K562 (cell line): ENCODE measurements at regions not wholly inside any gene's neighbourhood (a gene's known extent, or its start where the extent isn't known, plus 50 kb on each side); places are given as distances from the start of the nearest gene placed in this dataset.

ENCODE experiments used
- ATAC-seq: fragments of 200-7000 bp; cut with Tn5 transposase; 3 replicates; pipeline ENCODE4 v1.9.1; 2020; ENCODE audit warnings: moderate library complexity
- BruUV-seq: library from RNA; stranded (reverse); fragments of 400-500 nt; replicated peaks from 2 replicates; lab custom pipeline; 2021; lab: Mats Ljungman, UMichigan
- CTCF ChIA-PET: fragments of 300-600 bp; formaldehyde crosslinking; extraction: SDS; loops from one replicate; lab custom pipeline; 2021; ENCODE audit warnings: low intra/inter-chr PET ratio; lab: Yijun Ruan, JAX
- POLR2A ChIA-PET: fragments of 300-600, 350-650 bp; sonication (Branson Sonifier 250); formaldehyde crosslinking; extraction: SDS; loops from one replicate; lab custom pipeline; 2021; ENCODE audit warnings: antibody characterized with exemption, inconsistent platforms; lab: Yijun Ruan, JAX
- DNase-seq, 4 experiments: peaks; one replicate each; pipeline versions ENCODE4 v3.0.0 to v3.0.0-alpha.2; 2011 to 2018; ENCODE audit warnings: low spot score in 3 of 4, mixed read lengths in 3 of 4; ENCODE audit errors: extremely low read depth in 1 of 4
- FAIRE-seq: peaks from 2 replicates; lab custom pipeline; 2011; peaks lifted over from hg19 to GRCh38; lab: Jason Lieb, UNC
- H2AFZ ChIP-seq: 2 replicates; pipeline ENCODE4 v1.6.0; 2011; ENCODE audit warnings: low read depth, low read length, control low read depth, inconsistent platforms
- H3K27ac ChIP-seq: fragments of 200-600 bp; 3 replicates; pipeline ENCODE4 v1.8.0; 2011; ENCODE audit warnings: low read depth, mild to moderate bottlenecking, control low read depth, inconsistent platforms, low read length, moderate library complexity, mixed read lengths; ENCODE audit errors: extremely low read depth
- H3K27me3 ChIP-seq, 2 experiments: fragments of 300-600 bp in 1 of 2; 2 replicates in 1 of 2; 3 replicates in 1 of 2; pipeline versions ENCODE4 v1.6.0 to v1.8.0; 2011; ENCODE audit warnings: inconsistent platforms in 2 of 2, low read length in 2 of 2, mild to moderate bottlenecking in 1 of 2, mixed read lengths in 1 of 2, moderate library complexity in 1 of 2; ENCODE audit not compliant: control insufficient read depth in 2 of 2, insufficient read depth in 2 of 2
- H3K36me3 ChIP-seq: fragments of 300-600 bp; 3 replicates; pipeline ENCODE4 v1.8.0; 2011; ENCODE audit warnings: mild to moderate bottlenecking, low read length, inconsistent platforms; ENCODE audit not compliant: control insufficient read depth, insufficient read depth
- H3K4me1 ChIP-seq, 2 experiments: fragments of 200-600 bp in 1 of 2; replicated peaks in 1 of 2; 2 replicates in 1 of 2; 3 replicates in 1 of 2; pipeline versions ENCODE4 v1.5.1 to v1.8.0; 2011; ENCODE audit warnings: inconsistent platforms in 2 of 2, low read length in 2 of 2, mild to moderate bottlenecking in 1 of 2, mixed read lengths in 1 of 2, moderate library complexity in 1 of 2; ENCODE audit not compliant: control insufficient read depth in 2 of 2, insufficient read depth in 2 of 2
- H3K4me2 ChIP-seq: 2 replicates; pipeline ENCODE4 v1.6.1; 2011; ENCODE audit warnings: low read length, control low read depth, inconsistent platforms, mixed read lengths; ENCODE audit not compliant: insufficient read depth
- H3K4me3 ChIP-seq: fragments of 200-600 bp; sonication (generic), shearing (Covaris generic); 2 replicates; pipeline ENCODE4 v1.5.1; 2016; ENCODE audit warnings: control low read depth, inconsistent platforms
- H3K79me2 ChIP-seq: fragments of 200-600 bp; 3 replicates; pipeline ENCODE4 v1.8.0; 2011; ENCODE audit warnings: low read length, inconsistent platforms; ENCODE audit not compliant: control insufficient read depth, insufficient read depth
- H3K9ac ChIP-seq, 2 experiments: 2 replicates each; pipeline versions ENCODE4 v1.6.0 to v1.6.1; 2011; ENCODE audit warnings: low read depth in 2 of 2, low read length in 2 of 2, control low read depth in 1 of 2, inconsistent platforms in 1 of 2, mild to moderate bottlenecking in 1 of 2, mixed read lengths in 1 of 2; ENCODE audit not compliant: insufficient read depth in 1 of 2
- H3K9me1 ChIP-seq: one replicate; pipeline ENCODE4 v1.6.0; 2011; ENCODE audit warnings: inconsistent platforms, mild to moderate bottlenecking, low read length, moderate library complexity; ENCODE audit not compliant: control insufficient read depth, insufficient read depth
- H3K9me3 ChIP-seq: replicated peaks from 2 replicates; pipeline ENCODE4 v1.5.1; 2011; ENCODE audit warnings: low read depth, low read length, inconsistent platforms; ENCODE audit not compliant: control insufficient read depth, insufficient read depth
- H4K20me1 ChIP-seq: replicated peaks from 2 replicates; pipeline ENCODE4 v1.6.1; 2011; ENCODE audit warnings: low read length, inconsistent platforms, mixed read lengths; ENCODE audit not compliant: control insufficient read depth, insufficient read depth
- CBFA2T3 ChIP-seq: fragments of 450-650 bp; IDR thresholded peaks from 2 replicates; pipeline ENCODE4 v1.6.1; 2017
- E2F1 ChIP-seq: sonication (generic); formaldehyde crosslinking; IDR thresholded peaks from 2 replicates; pipeline ENCODE4 v1.8.1; 2023; ENCODE audit warnings: mild to moderate bottlenecking, missing genetic modification reagents, moderate library complexity
- ELF1 ChIP-seq: fragments of 200-800 bp; sonication (Bioruptor generic); IDR thresholded peaks from 2 replicates; pipeline ENCODE4 v1.6.1; 2016; ENCODE audit warnings: missing genetic modification characterization, missing compliant biosample characterization
- FIP1L1 ChIP-seq: fragments of 200-400 bp; formaldehyde crosslinking; IDR thresholded peaks from 2 replicates; pipeline ENCODE4 v1.6.1; 2018; ENCODE audit warnings: mild to moderate bottlenecking, low read depth, low read length; ENCODE audit not compliant: poor library complexity, severe bottlenecking
- HSF4 ChIP-seq: fragments of 250-450 bp; sonication (Bioruptor Pico); IDR thresholded peaks from 2 replicates; pipeline ENCODE4 v2.1.2; 2022; ENCODE audit warnings: mild to moderate bottlenecking, moderate library complexity, borderline replicate concordance
- MLLT1 ChIP-seq, 2 experiments: fragments of 450-650 bp; IDR thresholded peaks; 2 replicates each; pipeline ENCODE4 v1.6.1; 2016
- NONO ChIP-seq, 2 experiments: fragments of 200-400 bp in 1 of 2; fragments of 450-650 bp in 1 of 2; formaldehyde crosslinking in 1 of 2; IDR thresholded peaks; 2 replicates each; pipeline ENCODE4 v1.6.1; 2017; ENCODE audit warnings: low read depth in 2 of 2, mild to moderate bottlenecking in 2 of 2, moderate library complexity in 2 of 2, low read length in 1 of 2
- POLR3A ChIP-seq: IDR thresholded peaks from 2 replicates; pipeline ENCODE4 v1.6.1; 2011; ENCODE audit warnings: borderline replicate concordance, mild to moderate bottlenecking, moderate library complexity; ENCODE audit not compliant: insufficient read length, insufficient read depth; ENCODE audit errors: extremely low read depth
- TSC22D4 ChIP-seq: fragments of 450-650 bp; IDR thresholded peaks from 2 replicates; pipeline ENCODE4 v1.6.1; 2016; ENCODE audit warnings: missing genetic modification characterization, missing biosample characterization, control low read depth
- ZBTB8A ChIP-seq: fragments of 450-650 bp; IDR thresholded peaks from 2 replicates; pipeline ENCODE4 v1.6.1; 2018; ENCODE audit warnings: mild to moderate bottlenecking, moderate library complexity; ENCODE audit not compliant: partially characterized antibody
- ZFPM2 ChIP-seq: fragments of 250-450 bp; sonication (Bioruptor Pico); IDR thresholded peaks from 2 replicates; pipeline ENCODE4 v1.5.1; 2022; ENCODE audit warnings: mild to moderate bottlenecking
- ZNF77 ChIP-seq: fragments of 250-450 bp; sonication (Bioruptor Pico); IDR thresholded peaks from 2 replicates; pipeline ENCODE4 v1.5.0; 2020
- WGBS: fragments of 100-300 bp; shearing (Covaris generic); methylation state at CpG from one replicate; pipeline ENCODE4 v1.1.6; 2016; ENCODE audit warnings: low coverage, mixed read lengths; ENCODE audit not compliant: insufficient coverage; ENCODE audit errors: missing lambda C conversion rate; 5-methylcytosine and 5-hydroxymethylcytosine counted together
- in situ Hi-C: fragments of 300-500 bp; cut with MboI; formaldehyde crosslinking; loops from 4 replicates; pipeline ENCODE4 v1.15.0; 2018; ENCODE audit warnings: inconsistent platforms, mixed read lengths
- intact Hi-C: fragments of 100-400 bp; cut with micrococcal nuclease; formaldehyde crosslinking; loops from 2 replicates; pipeline ENCODE4 v1.14.2; 2022

- Histone ChIP-seq H3K4me2 (no peak overlapping the region), H3K4me3 (no peak overlapping the region), H3K9me3 (no peaks in the 10 kb centered on the region), H3K4me1 (no peaks in the 10 kb centered on the region), H4K20me1 (no peaks in the 10 kb centered on the region), H2AFZ (no peak overlapping the region), H3K79me2 (no peaks in the 10 kb centered on the region), H3K27me3 (no peaks in the 10 kb centered on the region), H3K27ac (no peak overlapping the region), H3K36me3 (no peaks in the 10 kb centered on the region), H3K9ac (no peak overlapping the region), H3K9me1 (no peaks in the 10 kb centered on the region)
- WGBS = 0% methylated on average over 1 of the region's 1 CpG
- TF ChIP-seq ZBTB8A (no peak), ZNF77 (no peak), MLLT1 (IDR thresholded peaks at IDR 0.05) (no peak), CBFA2T3 (no peak), NONO (IDR thresholded peaks at IDR 0.05; ENCODE audit: low read depth in 2 of 2, low read length in 1 of 2) (no peak), POLR3A (no peak), FIP1L1 (no peak), TSC22D4 (tag) (no peak), ZFPM2 (no peak), ELF1 (no peak), HSF4 (CRISPR knock-in tag) (no peak), E2F1 (CRISPR knock-in tag) (no peak)
- POLR2A ChIA-PET = no interaction called here
- DNase-seq (no peak), ATAC-seq (no peak), FAIRE-seq (no peak)
- no TSS peak for BruUV-seq
- CTCF ChIA-PET = no interaction called here
- intact Hi-C loops (no loop called here), in situ Hi-C loops (no loop called here)
Observed at GRCh38 chr10:8876171-8876570, 821.7 kb downstream of the GATA3 start.
